ENCODE measurements at regions not wholly inside any gene's neighbourhood (a gene's known extent, or its start where the extent isn't known, plus 50 kb on each side); places are given as distances from the start of the nearest gene placed in this dataset.

- TF ChIP-seq, protein P1, sequence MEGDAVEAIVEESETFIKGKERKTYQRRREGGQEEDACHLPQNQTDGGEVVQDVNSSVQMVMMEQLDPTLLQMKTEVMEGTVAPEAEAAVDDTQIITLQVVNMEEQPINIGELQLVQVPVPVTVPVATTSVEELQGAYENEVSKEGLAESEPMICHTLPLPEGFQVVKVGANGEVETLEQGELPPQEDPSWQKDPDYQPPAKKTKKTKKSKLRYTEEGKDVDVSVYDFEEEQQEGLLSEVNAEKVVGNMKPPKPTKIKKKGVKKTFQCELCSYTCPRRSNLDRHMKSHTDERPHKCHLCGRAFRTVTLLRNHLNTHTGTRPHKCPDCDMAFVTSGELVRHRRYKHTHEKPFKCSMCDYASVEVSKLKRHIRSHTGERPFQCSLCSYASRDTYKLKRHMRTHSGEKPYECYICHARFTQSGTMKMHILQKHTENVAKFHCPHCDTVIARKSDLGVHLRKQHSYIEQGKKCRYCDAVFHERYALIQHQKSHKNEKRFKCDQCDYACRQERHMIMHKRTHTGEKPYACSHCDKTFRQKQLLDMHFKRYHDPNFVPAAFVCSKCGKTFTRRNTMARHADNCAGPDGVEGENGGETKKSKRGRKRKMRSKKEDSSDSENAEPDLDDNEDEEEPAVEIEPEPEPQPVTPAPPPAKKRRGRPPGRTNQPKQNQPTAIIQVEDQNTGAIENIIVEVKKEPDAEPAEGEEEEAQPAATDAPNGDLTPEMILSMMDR (IDR thresholded peaks at IDR 0.05; ENCODE audit: low read depth, low read length), result no peak
- TF ChIP-seq POLR2A (IDR thresholded peaks at IDR 0.05; ENCODE audit: extremely low read depth, insufficient read length), result no peak
Measured at GRCh38 chr6:27066802-27067201, 180.7 kb upstream of the PRSS16 start.

Data from NB4 (cell line).